CD4-positive, alpha-beta T cell (primary cell): ENCODE measurements at regions not wholly inside any gene's neighbourhood (a gene's known extent, or its start where the extent isn't known, plus 50 kb on each side); places are given as distances from the start of the nearest gene placed in this dataset.

Source experiments
- ATAC-seq: fragments of 200-7000 bp; cut with Tn5 transposase; one replicate; pipeline ENCODE4 v1.10.0; 2022; ENCODE audit warnings: mild to moderate bottlenecking; ENCODE audit not compliant: poor library complexity
- CTCF ChIA-PET: fragments of 350-600 bp; sonication (Branson Sonifier 250); formaldehyde crosslinking; loops from one replicate; lab custom pipeline; 2021; ENCODE audit warnings: antibody characterized with exemption, inconsistent platforms; lab: Charles Lee
- POLR2A ChIA-PET: fragments of 350-600 bp; sonication (Branson Sonifier 250); formaldehyde crosslinking; loops from one replicate; lab custom pipeline; 2021; ENCODE audit warnings: antibody characterized with exemption, inconsistent platforms; lab: Charles Lee
- DNase-seq, 14 experiments: peaks; one replicate each; pipeline ENCODE4 v3.0.0-alpha.2; 2013 to 2020; ENCODE audit warnings: mixed read lengths in 2 of 14
- H3K27ac ChIP-seq, 2 donors: one replicate each; pipeline versions ENCODE4 v1.5.1 to v1.7.0; 2013; ENCODE audit warnings: low read length in 2 of 2, low read depth in 1 of 2, mild to moderate bottlenecking in 1 of 2
- H3K27me3 ChIP-seq, 2 experiments: 1 replicate in 1 of 2; 2 replicates in 1 of 2; pipeline versions ENCODE4 v1.6.1 to v1.7.0; 2013; ENCODE audit warnings: low read length in 2 of 2, control low read depth in 1 of 2, mild to moderate bottlenecking in 1 of 2, moderate library complexity in 1 of 2; ENCODE audit not compliant: insufficient read depth in 2 of 2, control insufficient read depth in 1 of 2
- H3K36me3 ChIP-seq: one replicate; pipeline ENCODE4 v1.6.1; 2013; ENCODE audit warnings: low read length, control low read depth; ENCODE audit not compliant: insufficient read depth
- H3K4me1 ChIP-seq: one replicate; pipeline ENCODE4 v1.6.1; 2013; ENCODE audit warnings: low read length, control low read depth; ENCODE audit not compliant: insufficient read depth
- H3K4me3 ChIP-seq: one replicate; pipeline ENCODE4 v1.5.1; 2013; ENCODE audit warnings: mild to moderate bottlenecking, low read length, moderate library complexity
- H3K9me3 ChIP-seq, 2 experiments: 1 replicate in 1 of 2; 2 replicates in 1 of 2; pipeline versions ENCODE4 v1.6.1 to v1.7.0; 2013; ENCODE audit warnings: low read length in 2 of 2, mild to moderate bottlenecking in 2 of 2, control low read depth in 1 of 2, moderate library complexity in 1 of 2; ENCODE audit not compliant: control insufficient read depth in 1 of 2, insufficient read depth in 1 of 2
- H3K27ac Mint-ChIP-seq: one replicate; pipeline ENCODE4 v1.8.0; 2020; ENCODE audit warnings: mixed read lengths
- H3K27me3 Mint-ChIP-seq: one replicate; pipeline ENCODE4 v1.8.0; 2021; ENCODE audit warnings: mixed read lengths
- H3K36me3 Mint-ChIP-seq: one replicate; pipeline ENCODE4 v1.8.0; 2021; ENCODE audit warnings: low read depth, mixed read lengths
- H3K4me1 Mint-ChIP-seq: one replicate; pipeline ENCODE4 v1.8.0; 2021; ENCODE audit warnings: low read depth, mixed read lengths
- H3K4me3 Mint-ChIP-seq: one replicate; pipeline ENCODE4 v1.8.0; 2020; ENCODE audit warnings: mild to moderate bottlenecking, mixed read lengths
- H3K9me3 Mint-ChIP-seq: one replicate; pipeline ENCODE4 v1.8.0; 2020; ENCODE audit warnings: mixed read lengths
- intact Hi-C, 2 experiments: fragments of 100-400 bp; cut with DNase I in 1 of 2; cut with micrococcal nuclease in 1 of 2; formaldehyde crosslinking; loops; one replicate each; pipeline versions ENCODE4 v1.15.1 to v1.9.0; 2023 to 2025; cut with DNase I, micrococcal nuclease
- TF ChIP-seq, protein P1 (sequence below): fragments of 200-600 bp; IDR thresholded peaks from one replicate; pipeline ENCODE4 v1.8.0; 2022; ENCODE audit warnings: antibody characterized with exemption, mild to moderate bottlenecking

DNA sequence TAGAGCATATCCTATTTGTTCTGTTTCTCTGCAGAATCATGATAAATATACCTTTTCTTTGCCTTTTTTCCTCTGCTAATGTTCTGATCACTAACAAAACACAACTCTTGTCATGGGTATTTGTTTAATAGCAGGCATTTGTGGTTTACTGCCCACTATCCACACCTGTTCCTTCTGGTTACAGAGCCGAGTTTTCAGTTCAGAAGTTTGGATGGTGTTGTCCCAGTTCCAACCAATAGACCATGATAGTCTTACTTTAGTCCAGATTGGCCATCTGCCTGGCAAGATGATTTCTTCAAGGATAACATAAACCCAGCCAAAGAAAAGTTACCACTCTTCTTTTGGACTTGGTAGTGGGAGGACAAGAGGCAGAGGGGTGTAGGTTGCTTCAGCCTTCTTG is 211.2 kb downstream of the TFAP2A start:
- Histone ChIP-seq H3K4me3 (no peak overlapping the region), H3K9me3 (peaks cover 4% of the 10 kb centered on the region in 2 experiments), H3K36me3 (no peaks in the 10 kb centered on the region), H3K27me3 (no peaks in the 10 kb centered on the region), H3K4me1 (no peaks in the 10 kb centered on the region), H3K27ac (no peak overlapping the region)
- Mint-ChIP-seq H3K27ac (no peak overlapping the region), H3K9me3 (peaks cover 4% of the 10 kb centered on the region), H3K4me1 (no peaks in the 10 kb centered on the region), H3K36me3 (no peaks in the 10 kb centered on the region), H3K27me3 (peaks cover 5% of the 10 kb centered on the region), H3K4me3 (no peak overlapping the region)
- ATAC-seq = no peak
- POLR2A ChIA-PET = no interaction called here
- no peak for DNase-seq
- CTCF ChIA-PET = no interaction called here
- TF ChIP-seq, protein P1, sequence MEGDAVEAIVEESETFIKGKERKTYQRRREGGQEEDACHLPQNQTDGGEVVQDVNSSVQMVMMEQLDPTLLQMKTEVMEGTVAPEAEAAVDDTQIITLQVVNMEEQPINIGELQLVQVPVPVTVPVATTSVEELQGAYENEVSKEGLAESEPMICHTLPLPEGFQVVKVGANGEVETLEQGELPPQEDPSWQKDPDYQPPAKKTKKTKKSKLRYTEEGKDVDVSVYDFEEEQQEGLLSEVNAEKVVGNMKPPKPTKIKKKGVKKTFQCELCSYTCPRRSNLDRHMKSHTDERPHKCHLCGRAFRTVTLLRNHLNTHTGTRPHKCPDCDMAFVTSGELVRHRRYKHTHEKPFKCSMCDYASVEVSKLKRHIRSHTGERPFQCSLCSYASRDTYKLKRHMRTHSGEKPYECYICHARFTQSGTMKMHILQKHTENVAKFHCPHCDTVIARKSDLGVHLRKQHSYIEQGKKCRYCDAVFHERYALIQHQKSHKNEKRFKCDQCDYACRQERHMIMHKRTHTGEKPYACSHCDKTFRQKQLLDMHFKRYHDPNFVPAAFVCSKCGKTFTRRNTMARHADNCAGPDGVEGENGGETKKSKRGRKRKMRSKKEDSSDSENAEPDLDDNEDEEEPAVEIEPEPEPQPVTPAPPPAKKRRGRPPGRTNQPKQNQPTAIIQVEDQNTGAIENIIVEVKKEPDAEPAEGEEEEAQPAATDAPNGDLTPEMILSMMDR = no peak
- intact Hi-C loops = no loop called here

DNA sequence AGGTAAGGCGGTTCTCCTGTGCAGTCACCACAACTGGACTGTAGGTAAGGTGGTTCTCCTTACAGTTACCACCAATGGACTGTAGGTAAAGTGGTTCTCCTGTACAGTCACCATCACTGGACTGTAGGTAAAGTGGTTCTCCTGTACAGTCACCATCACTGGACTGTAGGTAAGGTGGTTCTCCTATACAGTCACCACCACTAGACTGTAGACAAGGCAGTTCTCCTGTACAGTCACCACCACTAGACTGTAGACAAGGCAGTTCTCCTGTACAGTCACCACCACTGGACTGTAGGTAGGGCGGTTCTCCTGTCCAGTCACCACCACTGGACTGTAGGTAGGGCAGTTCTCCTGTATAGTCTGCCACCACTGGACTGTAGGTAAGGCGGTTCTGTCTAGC is 212.3 kb downstream of the TFAP2A start:
- no peak for ATAC-seq
- Histone ChIP-seq H3K27me3 (no peaks in the 10 kb centered on the region), H3K4me1 (no peaks in the 10 kb centered on the region), H3K36me3 (no peaks in the 10 kb centered on the region), H3K9me3 (peaks cover 4% of the 10 kb centered on the region in 2 experiments), H3K27ac (no peak overlapping the region), H3K4me3 (no peak overlapping the region)
- intact Hi-C loops = no loop called here
- no peak for DNase-seq
- ChIA-PET CTCF (no interaction called here), POLR2A (no interaction called here)
- H3K27me3 Mint-ChIP-seq = peaks cover 5% of the 10 kb centered on the region
- TF ChIP-seq, protein P1 = no peak
- H3K4me1 Mint-ChIP-seq = no peaks in the 10 kb centered on the region
- H3K27ac Mint-ChIP-seq = no peak overlapping the region
- no peak overlapping the region for H3K4me3 Mint-ChIP-seq
- H3K36me3 Mint-ChIP-seq = no peaks in the 10 kb centered on the region
- peaks cover 4% of the 10 kb centered on the region for H3K9me3 Mint-ChIP-seq

DNA sequence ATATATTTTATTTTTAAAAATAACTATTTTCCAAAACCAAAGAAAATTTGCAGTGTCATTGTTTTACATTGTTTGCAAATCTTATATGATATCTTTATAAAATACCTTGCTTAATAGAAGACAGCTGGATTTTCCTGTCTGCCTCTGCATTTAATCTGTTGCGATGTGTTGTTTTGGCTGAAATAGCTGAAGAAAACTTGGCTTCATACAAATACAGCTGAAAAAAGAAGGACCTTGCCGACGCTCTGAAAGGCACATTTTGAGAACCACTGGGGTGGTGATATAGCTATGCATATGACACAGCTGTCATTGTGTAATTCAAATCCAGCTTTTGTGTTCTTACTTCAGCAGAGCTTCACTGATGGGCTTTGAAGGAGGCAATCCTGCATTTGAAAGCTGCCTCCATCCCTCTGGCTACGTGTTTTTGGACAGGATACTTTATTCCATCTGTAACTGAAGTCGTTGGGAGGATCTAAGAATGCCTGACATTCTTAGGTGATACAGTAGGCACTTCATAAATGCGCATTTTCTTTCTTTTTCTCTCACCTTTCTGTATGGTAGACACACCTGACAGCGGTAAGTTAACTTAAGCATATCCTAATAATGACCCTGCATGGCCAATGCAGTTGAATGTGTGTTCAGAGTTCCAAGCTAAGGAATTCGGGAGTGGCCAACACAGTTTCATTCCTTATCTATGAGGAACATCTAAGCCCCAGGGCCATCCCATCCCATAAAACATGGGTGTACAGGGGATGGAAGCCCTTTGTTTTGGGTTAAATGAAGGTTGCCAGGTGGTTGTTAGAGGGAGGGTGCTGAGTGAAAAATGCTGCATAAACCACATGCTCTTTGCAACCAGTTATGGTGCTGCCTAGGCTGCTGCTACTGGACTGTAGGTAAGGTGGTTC is 213.0 kb downstream of the TFAP2A start:
- Histone ChIP-seq H3K36me3 (no peaks in the 10 kb centered on the region), H3K27ac (no peak overlapping the region), H3K9me3 (peaks cover 4% of the 10 kb centered on the region in 2 experiments), H3K27me3 (no peaks in the 10 kb centered on the region), H3K4me3 (no peak overlapping the region), H3K4me1 (no peaks in the 10 kb centered on the region)
- Mint-ChIP-seq H3K27me3 (peaks cover 5% of the 10 kb centered on the region), H3K36me3 (no peaks in the 10 kb centered on the region), H3K4me1 (no peaks in the 10 kb centered on the region), H3K9me3 (peaks cover 6% of the 10 kb centered on the region), H3K27ac (no peak overlapping the region), H3K4me3 (no peak overlapping the region)
- CTCF ChIA-PET = no interaction called here
- no peak for ATAC-seq
- no peak for DNase-seq
- POLR2A ChIA-PET = no interaction called here
- TF ChIP-seq, protein P1 = no peak
- intact Hi-C loops = no loop called here
